ENCODE measurements at regions not wholly inside any gene's neighbourhood (a gene's known extent, or its start where the extent isn't known, plus 50 kb on each side); places are given as distances from the start of the nearest gene placed in this dataset.
A peak's percentile ranks its signal among the peaks of the same experiment; 100 is the strongest.

- H3K4me1 Mint-ChIP-seq, result peaks cover 20% of the 10 kb centered on the region
- peak overlapping the region; percentile 87 for H3K4me3 Mint-ChIP-seq
- no peaks in the 10 kb centered on the region for H3K9me3 ChIP-seq (ENCODE audit: control insufficient read depth, low read length, poor library complexity, severe bottlenecking)
- no peaks in the 10 kb centered on the region for H3K27me3 Mint-ChIP-seq
- ATAC-seq (no peak), DNase-seq (no peak)
- H3K27ac Mint-ChIP-seq, result peak overlapping the region; percentile 99
- no peaks in the 10 kb centered on the region for H3K36me3 Mint-ChIP-seq (ENCODE audit: low read depth)
These were observed 51.4 kb upstream of the EZR start for GRCh38 chr6:158870649-158870957.

- H3K9me3 ChIP-seq (ENCODE audit: control insufficient read depth, low read length, poor library complexity, severe bottlenecking), result no peaks in the 10 kb centered on the region
- H3K4me1 Mint-ChIP-seq, result peaks cover 18% of the 10 kb centered on the region
- peak overlapping the region; percentile 99 for H3K27ac Mint-ChIP-seq
- peaks cover 2% of the 10 kb centered on the region for H3K36me3 Mint-ChIP-seq (ENCODE audit: low read depth)
- no peaks in the 10 kb centered on the region for H3K27me3 Mint-ChIP-seq
- ATAC-seq, result peak; percentile 83
- DNase-seq, result peak in 2 of 3 donors; percentile 31 to 57
- peak overlapping the region; percentile 87 for H3K4me3 Mint-ChIP-seq
These were observed 50.9 kb upstream of the EZR start for GRCh38 chr6:158869826-158870648.

DNA sequence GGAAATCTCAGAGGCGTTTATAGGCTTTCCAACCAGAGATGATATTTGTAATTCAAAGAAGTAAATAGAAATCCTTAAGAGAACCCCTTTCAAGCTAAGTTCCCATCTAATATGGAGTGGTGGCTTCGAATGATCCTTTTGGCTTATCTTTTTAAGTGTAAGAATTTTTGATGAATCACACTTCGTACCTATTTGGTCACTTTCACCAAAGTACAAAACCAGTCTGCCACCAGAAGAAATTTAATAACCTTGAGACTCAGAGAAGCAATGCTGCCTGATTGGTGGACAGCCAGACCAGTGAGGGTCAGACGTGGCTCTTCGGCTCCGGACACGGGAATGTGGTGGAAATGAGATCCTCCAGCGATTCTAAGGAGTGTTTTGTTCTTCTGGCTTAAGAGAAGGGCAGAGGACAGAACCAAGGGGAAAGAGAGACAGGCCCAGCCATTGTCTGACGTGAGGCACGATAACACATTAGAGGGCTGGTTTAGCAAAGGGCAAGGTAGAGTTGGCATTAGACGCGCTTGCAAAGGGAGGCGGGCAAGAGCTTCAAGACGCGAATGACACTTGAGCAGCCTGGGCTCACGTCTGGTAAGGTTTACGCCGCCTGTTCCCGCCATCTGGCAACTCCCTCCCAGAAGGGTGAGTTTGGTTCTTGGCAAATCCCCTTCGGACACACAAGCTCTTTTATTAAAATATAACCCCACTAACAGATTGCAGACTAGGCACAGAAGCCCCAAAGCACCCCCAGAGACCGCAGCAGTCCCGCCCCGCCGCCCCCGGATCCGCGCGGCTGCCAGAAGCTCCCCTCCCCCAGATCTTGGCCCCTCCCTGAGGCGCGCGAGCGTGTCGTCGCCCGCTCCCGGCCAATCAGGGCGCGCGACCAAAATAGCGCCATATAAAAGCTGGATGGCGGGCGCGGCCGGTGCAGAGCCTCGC, 50.0 kb upstream of the EZR start:
- DNase-seq, result peak; percentile 95 to 97 (median 95)
- peak overlapping the region; percentile 87 for H3K4me3 Mint-ChIP-seq
- peak; percentile 74 for ATAC-seq
- no peaks in the 10 kb centered on the region for H3K9me3 ChIP-seq (ENCODE audit: control insufficient read depth, low read length, poor library complexity, severe bottlenecking)
- peaks cover 18% of the 10 kb centered on the region for H3K4me1 Mint-ChIP-seq
- peaks cover 3% of the 10 kb centered on the region for H3K36me3 Mint-ChIP-seq (ENCODE audit: low read depth)
- peak overlapping the region; percentile 99 for H3K27ac Mint-ChIP-seq
- H3K27me3 Mint-ChIP-seq, result no peaks in the 10 kb centered on the region

Data from T-helper 17 cell (primary cell).